ENCODE measurements at regions not wholly inside any gene's neighbourhood (a gene's known extent, or its start where the extent isn't known, plus 50 kb on each side); places are given as distances from the start of the nearest gene placed in this dataset.

- H3K27ac Mint-ChIP-seq (ENCODE audit: unreplicated experiment) = no peak overlapping the region
- no peak overlapping the region for H3K4me3 Mint-ChIP-seq (ENCODE audit: unreplicated experiment)
- peaks cover 2% of the 10 kb centered on the region for H3K9me3 Mint-ChIP-seq (ENCODE audit: unreplicated experiment)
- H3K36me3 Mint-ChIP-seq (ENCODE audit: unreplicated experiment) = no peaks in the 10 kb centered on the region
- DNase-seq = no peak
- TF ChIP-seq CTCF (IDR thresholded peaks at IDR 0.05; ENCODE audit: partially characterized antibody, unreplicated experiment) = no peak
- H3K4me1 Mint-ChIP-seq (ENCODE audit: low read depth, unreplicated experiment) = no peaks in the 10 kb centered on the region
- peaks cover 3% of the 10 kb centered on the region for H3K27me3 Mint-ChIP-seq (ENCODE audit: unreplicated experiment)
Observed at GRCh38 chr13:22210134-22210930, 539.5 kb downstream of the FGF9 start.

GRCh38 chr13:22211876-22212275 is 541.0 kb downstream of the FGF9 start:
- Mint-ChIP-seq H3K27me3 (ENCODE audit: unreplicated experiment) (peaks cover 3% of the 10 kb centered on the region), H3K36me3 (ENCODE audit: unreplicated experiment) (no peaks in the 10 kb centered on the region), H3K9me3 (ENCODE audit: unreplicated experiment) (peaks cover 2% of the 10 kb centered on the region), H3K4me1 (ENCODE audit: low read depth, unreplicated experiment) (no peaks in the 10 kb centered on the region), H3K27ac (ENCODE audit: unreplicated experiment) (no peak overlapping the region), H3K4me3 (ENCODE audit: unreplicated experiment) (no peak overlapping the region)
- no peak for TF ChIP-seq CTCF (IDR thresholded peaks at IDR 0.05; ENCODE audit: partially characterized antibody, unreplicated experiment)
- no peak for DNase-seq

- Mint-ChIP-seq H3K4me3 (ENCODE audit: unreplicated experiment) (no peak overlapping the region), H3K36me3 (ENCODE audit: unreplicated experiment) (no peaks in the 10 kb centered on the region), H3K4me1 (ENCODE audit: low read depth, unreplicated experiment) (no peaks in the 10 kb centered on the region), H3K27ac (ENCODE audit: unreplicated experiment) (no peak overlapping the region), H3K9me3 (ENCODE audit: unreplicated experiment) (peaks cover 2% of the 10 kb centered on the region), H3K27me3 (ENCODE audit: unreplicated experiment) (peaks cover 3% of the 10 kb centered on the region)
- no peak for TF ChIP-seq CTCF (IDR thresholded peaks at IDR 0.05; ENCODE audit: partially characterized antibody, unreplicated experiment)
- DNase-seq = no peak
Observed at GRCh38 chr13:22212576-22212975, 541.7 kb downstream of the FGF9 start.

GRCh38 chr13:22214184-22214583 is 543.3 kb downstream of the FGF9 start:
- Mint-ChIP-seq H3K36me3 (ENCODE audit: unreplicated experiment) (no peaks in the 10 kb centered on the region), H3K9me3 (ENCODE audit: unreplicated experiment) (peaks cover 2% of the 10 kb centered on the region), H3K27me3 (ENCODE audit: unreplicated experiment) (peaks cover 3% of the 10 kb centered on the region), H3K4me3 (ENCODE audit: unreplicated experiment) (no peak overlapping the region), H3K4me1 (ENCODE audit: low read depth, unreplicated experiment) (peaks cover 2% of the 10 kb centered on the region), H3K27ac (ENCODE audit: unreplicated experiment) (no peak overlapping the region)
- DNase-seq = no peak
- no peak for TF ChIP-seq CTCF (IDR thresholded peaks at IDR 0.05; ENCODE audit: partially characterized antibody, unreplicated experiment)

GRCh38 chr13:22218797-22219196 is 547.9 kb downstream of the FGF9 start:
- Mint-ChIP-seq H3K4me1 (ENCODE audit: low read depth, unreplicated experiment) (peaks cover 2% of the 10 kb centered on the region), H3K4me3 (ENCODE audit: unreplicated experiment) (no peak overlapping the region), H3K27me3 (ENCODE audit: unreplicated experiment) (peaks cover 3% of the 10 kb centered on the region), H3K9me3 (ENCODE audit: unreplicated experiment) (no peaks in the 10 kb centered on the region), H3K36me3 (ENCODE audit: unreplicated experiment) (no peaks in the 10 kb centered on the region), H3K27ac (ENCODE audit: unreplicated experiment) (no peak overlapping the region)
- no peak for TF ChIP-seq CTCF (IDR thresholded peaks at IDR 0.05; ENCODE audit: partially characterized antibody, unreplicated experiment)
- DNase-seq = no peak

Measured in glutamatergic neuron (in vitro differentiated cells).